ACC112 (cell line): ENCODE measurements at regions not wholly inside any gene's neighbourhood (a gene's known extent, or its start where the extent isn't known, plus 50 kb on each side); places are given as distances from the start of the nearest gene placed in this dataset.

Source experiments
- H2AFZ ChIP-seq: fragments of 200-600 bp; sonication (generic); one replicate; pipeline ENCODE4 v1.6.0; 2017; ENCODE audit warnings: antibody characterized with exemption, low read length; ENCODE audit not compliant: unreplicated experiment
- H3K27ac ChIP-seq: fragments of 200-600 bp; sonication (generic); 2 replicates; pipeline ENCODE4 v1.5.1; 2014; ENCODE audit warnings: low read depth, mild to moderate bottlenecking, antibody characterized with exemption, low read length, moderate library complexity
- H3K27me3 ChIP-seq: fragments of 200-600 bp; sonication (generic); 2 replicates; pipeline ENCODE4 v1.6.1; 2014; ENCODE audit warnings: mild to moderate bottlenecking, antibody characterized with exemption, low read length, moderate library complexity, mixed read lengths; ENCODE audit not compliant: insufficient read depth
- H3K36me3 ChIP-seq: fragments of 200-600 bp; sonication (generic); 2 replicates; pipeline ENCODE4 v1.6.1; 2016; ENCODE audit warnings: mild to moderate bottlenecking, antibody characterized with exemption, low read length, moderate library complexity, mixed read lengths; ENCODE audit not compliant: insufficient read depth
- H3K4me1 ChIP-seq: fragments of 200-600 bp; sonication (generic); one replicate; pipeline ENCODE4 v1.6.1; 2016; ENCODE audit warnings: low read length, mixed read lengths; ENCODE audit not compliant: insufficient read depth, unreplicated experiment, control insufficient read depth
- H3K4me3 ChIP-seq: fragments of 200-600 bp; sonication (generic); 2 replicates; pipeline ENCODE4 v1.5.1; 2014; ENCODE audit warnings: mild to moderate bottlenecking, low read depth, low read length
- H3K79me2 ChIP-seq: fragments of 200-600 bp; sonication (generic); one replicate; pipeline ENCODE4 v1.6.0; 2016; ENCODE audit warnings: low read length; ENCODE audit not compliant: control insufficient read depth, unreplicated experiment, insufficient read depth

DNA sequence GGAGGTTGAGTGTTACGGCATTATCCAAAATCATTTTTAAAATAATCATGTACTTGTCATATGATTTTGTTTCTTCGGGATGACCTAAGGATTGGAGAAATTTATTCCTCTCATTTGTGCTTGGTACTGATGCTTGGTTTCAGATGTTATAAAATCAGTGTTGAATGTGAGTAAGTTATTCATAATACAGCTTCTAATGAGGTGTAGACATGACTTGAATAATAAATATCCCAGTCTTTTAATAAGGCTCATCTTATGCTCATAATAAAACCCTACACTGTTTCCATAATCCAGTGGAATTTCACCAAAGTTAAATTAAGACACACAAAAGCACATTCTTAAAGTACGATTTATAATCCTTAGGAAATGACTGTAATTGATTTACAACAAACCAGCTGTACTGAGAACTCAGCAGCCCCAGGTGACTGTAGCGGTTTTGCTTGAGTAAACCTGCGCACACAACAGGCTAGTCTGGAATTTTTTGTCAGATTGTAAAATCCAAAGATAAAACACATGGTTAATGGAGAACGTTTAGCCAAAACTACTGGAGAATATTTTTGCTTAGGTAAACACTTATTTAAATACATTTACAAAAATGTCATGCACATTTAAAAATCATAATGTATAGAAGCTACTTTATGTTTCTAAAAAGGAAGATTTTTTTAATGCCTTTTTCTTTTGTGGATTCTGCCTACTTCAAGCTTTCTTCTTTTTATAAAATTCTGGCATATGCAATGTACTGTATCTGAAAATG lies 609.8 kb upstream of the GRAMD2B start:
- Histone ChIP-seq H3K36me3 (no peaks in the 10 kb centered on the region), H3K27me3 (no peaks in the 10 kb centered on the region), H3K79me2 (no peaks in the 10 kb centered on the region), H3K4me3 (no peak overlapping the region), H3K4me1 (no peaks in the 10 kb centered on the region), H3K27ac (no peak overlapping the region), H2AFZ (no peak overlapping the region)

DNA sequence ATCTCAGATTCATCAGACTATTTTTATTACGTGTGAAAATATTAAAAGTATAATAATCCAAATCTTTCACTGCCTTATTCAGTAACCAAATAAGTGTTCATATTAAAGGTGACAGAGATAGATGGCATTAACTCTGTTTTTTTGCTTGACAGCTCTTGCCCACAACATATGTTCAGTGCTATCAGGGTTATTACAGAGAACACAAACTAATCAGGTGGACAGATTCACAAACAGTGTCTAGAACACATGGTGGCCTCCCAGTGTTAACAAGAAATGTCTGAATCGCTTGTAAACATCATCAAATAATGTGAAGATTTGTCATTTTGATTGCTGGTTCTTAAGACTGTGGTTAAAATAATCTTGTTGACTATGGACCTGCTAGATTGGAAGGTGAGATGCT lies 609.1 kb upstream of the GRAMD2B start:
- no peaks in the 10 kb centered on the region for H3K27me3 ChIP-seq
- no peak overlapping the region for H3K4me3 ChIP-seq
- no peaks in the 10 kb centered on the region for H3K36me3 ChIP-seq
- H3K4me1 ChIP-seq: no peaks in the 10 kb centered on the region
- no peaks in the 10 kb centered on the region for H3K79me2 ChIP-seq
- H2AFZ ChIP-seq: no peak overlapping the region
- no peak overlapping the region for H3K27ac ChIP-seq

DNA sequence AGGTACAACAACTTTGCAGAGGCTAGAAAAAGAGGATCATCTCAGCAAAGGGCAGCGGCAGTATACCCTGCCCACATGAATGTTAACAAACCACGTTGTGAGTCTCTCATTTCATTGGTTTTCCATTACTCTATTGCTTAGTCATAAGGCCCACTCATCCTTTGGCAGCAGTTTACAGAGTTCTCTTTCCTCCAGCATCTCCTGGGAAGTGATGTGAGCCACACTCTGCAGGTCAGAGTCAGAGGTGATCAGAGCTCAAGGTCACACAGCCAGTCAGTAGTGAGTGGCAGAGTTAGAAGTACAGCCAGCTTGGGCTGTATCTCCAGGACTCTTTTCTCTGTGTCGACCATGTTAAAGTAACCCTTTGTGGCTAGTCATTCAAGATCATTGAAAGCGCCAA lies 599.6 kb upstream of the GRAMD2B start:
- Histone ChIP-seq H2AFZ (no peak overlapping the region), H3K27ac (no peak overlapping the region), H3K4me3 (no peak overlapping the region)

DNA sequence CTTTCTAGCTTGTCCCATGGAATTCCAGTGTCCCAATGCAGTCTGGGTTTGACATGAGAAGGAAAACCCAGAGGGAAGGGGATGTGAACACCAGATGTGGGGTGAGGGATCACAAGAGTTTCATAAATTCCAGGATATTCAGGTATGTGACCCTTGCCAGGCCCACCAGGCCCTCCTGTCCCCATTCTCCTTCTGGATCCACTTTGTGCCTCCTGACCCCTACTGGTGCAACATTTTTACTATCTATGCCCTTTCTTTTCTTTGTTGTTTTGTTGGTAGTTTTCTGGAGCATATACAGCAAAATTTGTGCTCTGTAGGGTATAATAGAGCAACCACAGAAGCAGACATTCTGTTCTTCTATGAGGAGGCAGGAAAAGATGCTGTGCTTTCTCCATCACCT lies 597.0 kb upstream of the GRAMD2B start:
- no peaks in the 10 kb centered on the region for H3K27me3 ChIP-seq
- no peaks in the 10 kb centered on the region for H3K36me3 ChIP-seq
- no peaks in the 10 kb centered on the region for H3K79me2 ChIP-seq
- no peak overlapping the region for H3K4me3 ChIP-seq
- no peaks in the 10 kb centered on the region for H3K4me1 ChIP-seq
- H3K27ac ChIP-seq: no peak overlapping the region
- no peak overlapping the region for H2AFZ ChIP-seq

More for the DNA sequence above, 599.6 kb upstream of the GRAMD2B start:
- Histone ChIP-seq H3K79me2 (no peaks in the 10 kb centered on the region), H3K4me1 (no peaks in the 10 kb centered on the region), H3K27me3 (no peaks in the 10 kb centered on the region), H3K36me3 (no peaks in the 10 kb centered on the region)

GRCh38 chr5:125829349-125829748 lies 593.9 kb upstream of the GRAMD2B start:
- H3K4me1 ChIP-seq: no peaks in the 10 kb centered on the region
- no peaks in the 10 kb centered on the region for H3K79me2 ChIP-seq
- H3K4me3 ChIP-seq: no peak overlapping the region
- H3K27ac ChIP-seq: no peak overlapping the region
- no peak overlapping the region for H2AFZ ChIP-seq
- H3K36me3 ChIP-seq: no peaks in the 10 kb centered on the region
- no peaks in the 10 kb centered on the region for H3K27me3 ChIP-seq

GRCh38 chr5:125833398-125833797 lies 589.8 kb upstream of the GRAMD2B start:
- Histone ChIP-seq H2AFZ (no peak overlapping the region), H3K4me3 (no peak overlapping the region), H3K27ac (no peak overlapping the region), H3K4me1 (no peaks in the 10 kb centered on the region), H3K79me2 (no peaks in the 10 kb centered on the region), H3K36me3 (no peaks in the 10 kb centered on the region), H3K27me3 (no peaks in the 10 kb centered on the region)

- no peak overlapping the region for H2AFZ ChIP-seq
- no peaks in the 10 kb centered on the region for H3K36me3 ChIP-seq
- H3K27me3 ChIP-seq: no peaks in the 10 kb centered on the region
- H3K79me2 ChIP-seq: no peaks in the 10 kb centered on the region
- H3K4me3 ChIP-seq: no peak overlapping the region
- no peaks in the 10 kb centered on the region for H3K4me1 ChIP-seq
- no peak overlapping the region for H3K27ac ChIP-seq
These were observed 588.6 kb upstream of the GRAMD2B start for GRCh38 chr5:125834438-125835115.

DNA sequence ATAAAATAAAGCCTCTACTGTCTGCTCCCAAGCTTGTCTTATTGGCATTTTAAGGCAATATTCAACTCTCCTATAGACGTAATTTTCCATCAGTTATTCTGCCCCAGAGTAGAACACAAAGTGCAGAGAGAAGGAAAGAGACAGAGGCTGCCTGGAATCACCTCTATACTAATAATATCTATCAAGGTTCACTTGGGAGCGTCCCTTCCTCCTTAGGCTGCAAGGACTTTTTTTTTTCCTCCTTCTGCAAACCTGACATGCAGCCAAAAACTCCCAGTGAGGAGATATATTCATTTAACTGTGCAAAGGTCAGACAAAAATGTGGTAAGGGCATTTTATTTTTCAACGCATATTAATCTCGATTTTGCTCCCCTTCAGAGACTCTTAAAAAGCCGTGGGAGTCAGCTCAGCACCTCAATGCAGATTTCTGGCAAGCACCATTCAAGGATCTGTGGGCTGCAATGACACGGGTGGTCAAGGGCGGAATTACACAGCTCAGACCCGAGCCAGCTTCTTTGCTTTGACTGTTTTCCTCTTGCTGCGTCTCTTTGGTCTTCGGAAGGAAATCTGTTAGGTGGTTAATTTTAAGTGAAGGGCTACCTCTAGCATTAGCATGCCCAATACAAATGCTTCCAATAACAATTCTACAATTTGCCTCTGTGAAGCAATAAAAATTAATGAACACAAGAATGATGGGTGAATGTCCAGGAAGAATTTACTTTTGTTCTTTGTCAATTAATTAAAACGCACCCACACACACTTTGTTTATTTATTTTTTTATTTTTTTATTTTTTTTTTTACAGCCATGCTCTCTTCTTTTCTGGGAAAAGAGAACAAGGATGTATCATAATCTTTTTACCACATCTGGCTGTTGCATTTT lies 587.7 kb upstream of the GRAMD2B start:
- no peak overlapping the region for H2AFZ ChIP-seq
- H3K4me1 ChIP-seq: no peaks in the 10 kb centered on the region
- no peaks in the 10 kb centered on the region for H3K27me3 ChIP-seq
- no peaks in the 10 kb centered on the region for H3K79me2 ChIP-seq
- H3K36me3 ChIP-seq: no peaks in the 10 kb centered on the region
- H3K4me3 ChIP-seq: no peak overlapping the region
- no peak overlapping the region for H3K27ac ChIP-seq

- H3K27me3 ChIP-seq: no peaks in the 10 kb centered on the region
- no peak overlapping the region for H2AFZ ChIP-seq
- H3K4me1 ChIP-seq: no peaks in the 10 kb centered on the region
- no peak overlapping the region for H3K27ac ChIP-seq
- no peaks in the 10 kb centered on the region for H3K79me2 ChIP-seq
- no peak overlapping the region for H3K4me3 ChIP-seq
- H3K36me3 ChIP-seq: no peaks in the 10 kb centered on the region
These were observed 587.0 kb upstream of the GRAMD2B start for GRCh38 chr5:125836256-125836655.

GRCh38 chr5:125837866-125838265 lies 585.3 kb upstream of the GRAMD2B start:
- no peaks in the 10 kb centered on the region for H3K79me2 ChIP-seq
- H2AFZ ChIP-seq: no peak overlapping the region
- H3K4me3 ChIP-seq: no peak overlapping the region
- H3K36me3 ChIP-seq: no peaks in the 10 kb centered on the region
- no peaks in the 10 kb centered on the region for H3K27me3 ChIP-seq
- no peaks in the 10 kb centered on the region for H3K4me1 ChIP-seq
- H3K27ac ChIP-seq: no peak overlapping the region
